GM21619 (cell line): ENCODE measurements at regions not wholly inside any gene's neighbourhood (a gene's known extent, or its start where the extent isn't known, plus 50 kb on each side); places are given as distances from the start of the nearest gene placed in this dataset.

Experiments used
- ATAC-seq: cut with Tn5 transposase; IDR thresholded peaks from one replicate; pipeline ENCODE4 v1.9.1; 2021; ENCODE audit not compliant: unreplicated experiment

DNA sequence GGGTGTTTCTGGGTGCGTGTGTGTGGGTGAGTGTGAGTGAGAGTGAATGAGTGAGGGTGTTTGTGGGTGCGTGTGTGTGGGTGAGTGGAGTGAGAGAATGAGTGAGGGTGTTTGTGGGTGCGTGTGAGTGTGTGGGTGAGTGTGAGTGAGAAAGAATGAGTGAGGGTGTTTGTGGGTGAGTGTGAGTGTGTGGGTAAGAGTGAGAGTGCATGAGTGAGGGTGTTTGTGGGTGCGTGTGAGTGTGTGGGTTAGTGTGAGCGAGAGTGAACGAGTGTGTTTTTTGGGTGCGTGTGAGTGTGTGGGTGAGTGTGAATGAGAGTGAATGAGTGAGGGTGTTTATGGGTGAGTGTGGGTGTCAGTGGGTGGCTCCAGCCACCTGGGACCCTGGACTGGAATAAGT is 1676.1 kb upstream of the TENM3 start:
- ATAC-seq: no peak

DNA sequence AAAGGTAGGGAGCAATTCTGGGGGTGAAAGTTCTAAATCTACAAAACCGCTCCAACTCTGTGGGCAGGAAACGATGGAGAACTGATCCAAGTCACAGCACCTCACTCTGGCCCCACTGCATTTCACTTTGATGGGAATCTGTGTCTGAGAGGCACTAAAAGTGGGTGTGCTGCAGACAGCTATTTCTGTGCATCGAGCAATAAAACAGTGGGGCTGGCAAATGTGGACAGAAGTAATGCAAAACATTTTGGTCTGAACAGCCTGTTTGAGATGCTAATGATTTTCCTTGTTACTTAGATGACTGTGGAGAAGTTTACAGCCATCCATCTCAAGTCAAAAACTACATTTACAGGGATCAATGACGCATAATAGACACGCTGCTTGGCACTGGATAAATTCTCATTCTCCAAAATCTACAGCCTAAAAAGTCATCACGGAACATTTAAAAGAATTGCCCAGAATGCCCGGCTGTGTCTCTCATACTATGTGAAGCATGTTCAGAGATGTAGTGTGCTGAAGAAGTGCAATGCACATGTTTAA is 1671.6 kb upstream of the TENM3 start:
- ATAC-seq: no peak

DNA sequence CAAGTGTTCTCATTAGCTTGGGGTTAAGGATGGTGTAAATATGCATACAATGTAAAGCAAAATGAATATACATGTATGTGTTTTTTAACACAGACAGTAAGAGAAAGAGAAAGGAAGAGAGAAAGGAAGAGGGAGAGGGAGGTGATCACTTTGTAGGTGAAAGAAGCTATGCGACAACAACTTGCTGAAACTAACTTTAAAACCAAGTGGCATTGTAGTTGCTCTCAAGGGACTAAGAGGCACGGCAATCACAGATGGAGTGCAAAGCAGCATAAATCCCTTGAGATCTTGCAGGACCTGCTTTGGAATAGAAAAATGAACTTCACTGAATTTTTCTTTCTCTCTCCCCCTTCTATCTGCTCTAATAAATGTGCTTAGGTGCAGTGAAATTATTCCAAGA is 1665.0 kb upstream of the TENM3 start:
- no peak for ATAC-seq

DNA sequence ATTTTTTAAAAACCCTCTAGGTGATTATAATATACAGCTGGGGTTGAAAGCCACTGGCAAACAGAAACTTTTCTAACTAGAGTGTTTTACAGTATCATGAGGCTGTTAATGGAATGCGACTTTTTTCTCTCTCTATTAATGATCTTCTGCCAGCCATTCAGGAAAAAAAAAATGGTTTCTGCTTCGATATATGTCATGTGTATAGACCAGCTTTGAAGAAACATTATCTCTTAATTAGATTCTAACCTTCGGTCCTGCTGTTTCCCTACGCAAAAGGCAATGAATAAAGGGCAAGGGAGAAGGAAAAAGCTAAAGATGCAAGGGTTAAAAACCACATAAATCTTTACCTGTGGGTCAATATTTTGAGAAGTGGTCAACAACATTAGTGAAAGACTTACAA is 1662.1 kb upstream of the TENM3 start:
- no peak for ATAC-seq

DNA sequence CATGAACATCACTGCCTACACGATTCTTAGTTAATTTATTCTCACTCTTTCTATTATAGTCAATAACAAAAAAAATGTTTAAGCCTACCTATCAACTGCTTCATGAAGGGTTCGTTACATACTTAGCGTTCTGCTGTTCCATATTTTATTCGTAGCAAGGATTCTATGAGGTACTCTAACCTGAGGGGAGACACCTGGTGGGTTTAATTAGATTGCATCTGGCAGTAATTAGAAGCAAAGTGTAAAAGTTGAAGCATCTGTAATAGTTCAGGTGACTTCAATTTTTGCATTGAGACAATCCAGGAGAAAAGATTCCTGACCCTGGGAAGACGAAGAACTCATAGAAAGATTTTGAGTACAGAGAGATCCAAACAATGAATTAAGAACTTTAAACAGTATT is 1655.8 kb upstream of the TENM3 start:
- ATAC-seq: no peak

DNA sequence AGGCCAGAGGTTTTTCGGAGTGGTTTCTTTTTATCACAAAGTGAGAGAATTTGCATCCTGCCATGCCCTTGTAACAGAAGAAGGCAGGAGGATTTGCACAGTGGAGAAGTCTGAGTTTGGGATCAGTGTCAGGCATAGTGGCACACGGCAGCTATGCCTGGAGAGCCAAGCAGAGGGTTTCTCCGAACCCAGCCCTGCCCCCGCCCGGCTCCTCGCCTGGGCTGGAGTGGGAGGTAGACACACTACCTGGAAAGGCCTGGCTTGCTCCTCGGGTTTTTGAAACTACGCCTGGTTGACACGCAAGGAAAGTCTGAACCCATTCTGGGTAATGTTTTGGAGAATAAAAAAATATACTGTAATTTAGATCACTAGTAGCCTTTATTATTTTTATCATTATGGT is 1653.6 kb upstream of the TENM3 start:
- no peak for ATAC-seq

DNA sequence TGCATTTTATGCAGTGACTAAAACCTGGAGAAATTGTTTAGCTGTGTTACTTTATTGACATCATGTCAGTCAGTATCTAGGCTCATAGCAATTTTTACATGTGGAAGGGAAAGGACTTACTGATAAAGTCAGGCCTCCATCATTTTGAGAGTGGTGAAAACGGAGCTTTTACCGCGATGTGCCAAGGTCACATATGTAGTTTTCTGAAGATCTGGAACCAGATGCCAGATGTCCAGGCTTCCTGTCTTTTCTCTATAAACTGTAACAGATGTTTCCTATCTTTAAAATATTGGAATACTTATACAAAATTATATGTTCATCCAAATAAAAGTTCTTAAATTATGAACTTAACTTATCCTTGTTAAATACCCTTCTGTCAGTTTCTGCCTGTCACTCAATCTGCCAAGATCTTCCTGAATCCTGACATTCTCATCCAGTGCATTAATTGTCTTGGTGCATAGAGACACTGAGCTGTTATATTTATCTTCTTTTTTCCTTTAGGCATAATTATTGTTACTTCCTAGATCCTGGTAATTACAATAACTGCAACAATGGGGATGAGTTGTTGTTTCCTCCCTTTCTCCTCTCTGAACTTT is 1646.2 kb upstream of the TENM3 start:
- ATAC-seq: no peak

DNA sequence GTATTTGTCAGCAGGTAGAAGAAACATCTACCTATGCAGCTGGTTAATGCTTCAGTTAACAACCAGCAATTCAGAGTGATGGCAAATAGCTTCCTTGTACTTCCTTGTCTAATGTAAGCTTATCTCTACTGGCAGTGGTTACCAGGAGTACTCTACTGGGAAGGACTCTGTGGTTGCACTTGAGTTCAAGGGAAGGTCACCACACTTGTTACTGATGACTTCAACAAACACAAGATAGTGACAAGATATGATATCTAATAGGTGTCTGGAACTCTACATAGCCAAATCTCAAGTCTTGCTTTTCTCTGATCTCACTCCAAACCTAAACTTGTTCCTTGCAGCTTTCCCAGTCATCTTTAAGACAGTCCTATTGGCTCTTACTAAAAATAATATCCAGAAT is 1644.9 kb upstream of the TENM3 start:
- ATAC-seq: no peak

DNA sequence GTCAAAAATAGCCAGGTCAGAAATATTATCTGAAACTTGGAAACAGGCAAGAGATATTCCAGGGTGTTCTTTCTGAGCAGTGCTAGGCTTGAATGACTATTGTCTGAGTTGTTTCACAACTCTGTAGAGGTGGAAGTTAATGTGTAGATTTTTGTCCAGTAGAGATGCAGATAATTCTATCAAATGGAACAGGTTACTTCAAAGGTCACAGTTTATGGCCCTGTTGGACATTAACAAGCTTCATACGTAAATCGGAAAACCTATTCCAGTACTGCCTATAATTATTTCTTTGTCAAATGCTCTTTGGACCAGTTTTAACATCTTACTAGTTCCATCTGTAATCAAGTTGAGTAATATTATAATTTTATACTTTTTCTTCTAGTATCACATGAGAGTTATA is 1639.4 kb upstream of the TENM3 start:
- no peak for ATAC-seq

DNA sequence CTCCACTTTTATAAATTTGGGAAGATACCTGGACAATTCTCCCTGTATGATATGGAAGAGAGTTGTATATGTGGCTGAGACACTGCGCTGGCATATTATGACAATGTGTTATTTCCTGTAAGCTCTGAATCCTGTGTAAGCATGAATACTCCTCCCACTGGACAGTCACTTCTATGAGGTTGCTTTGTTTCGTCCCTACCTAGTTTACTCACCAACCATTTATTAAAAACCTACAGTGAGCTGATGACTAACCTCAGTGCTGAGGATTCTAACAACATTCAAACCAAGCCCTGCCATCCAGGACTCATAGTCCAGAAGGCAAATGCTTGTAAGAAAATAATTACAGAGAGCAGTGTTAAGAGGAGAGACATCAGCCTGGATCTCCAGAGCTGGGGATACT is 1632.9 kb upstream of the TENM3 start:
- no peak for ATAC-seq

DNA sequence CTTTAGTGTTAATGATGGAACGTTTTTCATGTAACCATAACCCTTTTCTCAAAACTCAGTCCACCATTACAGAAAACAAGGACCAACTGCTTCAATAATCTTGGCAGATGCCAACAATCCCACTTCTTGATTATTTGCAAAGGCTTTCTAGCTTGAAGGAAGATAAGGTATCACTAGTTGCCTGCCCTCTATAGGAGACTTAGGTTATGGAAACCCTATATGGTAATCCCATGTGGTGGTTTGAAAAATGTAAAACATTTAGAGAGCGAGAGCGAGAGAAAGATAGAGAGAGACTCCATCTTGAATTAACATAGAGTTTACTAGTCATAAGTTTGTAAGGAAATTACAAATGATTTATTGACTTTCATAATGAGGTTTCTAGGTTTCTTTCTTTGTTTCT is 1627.5 kb upstream of the TENM3 start:
- no peak for ATAC-seq

DNA sequence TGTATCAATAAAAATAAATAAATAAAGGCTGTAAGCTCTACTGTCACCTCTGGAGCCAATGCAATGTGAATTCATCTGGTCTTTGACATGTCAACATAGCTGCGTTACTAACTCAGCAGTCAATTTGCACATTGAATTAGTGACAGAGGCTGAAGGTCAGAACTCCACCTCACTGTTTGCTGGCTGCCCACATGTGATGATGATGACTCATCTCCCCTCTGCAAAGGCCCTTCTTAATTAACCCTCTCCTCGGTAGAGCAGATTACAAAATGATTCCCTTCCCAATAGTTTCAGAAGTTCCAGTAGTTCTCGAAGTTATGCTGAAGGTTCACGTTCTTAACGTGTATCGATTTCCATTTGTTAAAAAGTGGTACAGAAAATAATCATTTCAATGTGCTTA is 1626.0 kb upstream of the TENM3 start:
- no peak for ATAC-seq

DNA sequence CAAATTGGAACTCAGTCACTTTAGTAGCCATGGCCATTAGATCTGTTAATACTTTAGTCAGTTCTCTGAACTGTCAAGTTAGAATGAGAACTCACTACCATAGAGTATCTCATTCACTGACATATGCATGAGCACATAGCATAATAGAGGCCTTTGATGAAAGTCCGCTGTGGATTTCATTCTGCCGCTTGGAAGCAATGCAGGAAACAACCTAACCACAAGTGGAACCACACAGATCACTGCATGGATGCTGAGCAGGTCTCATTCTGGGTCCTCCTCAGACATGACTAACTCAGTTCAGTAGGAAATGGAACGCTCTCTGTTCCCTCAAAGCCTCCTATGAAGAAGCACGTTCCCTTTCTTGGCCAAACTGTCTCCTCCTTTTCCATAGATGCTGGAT is 1624.8 kb upstream of the TENM3 start:
- no peak for ATAC-seq

DNA sequence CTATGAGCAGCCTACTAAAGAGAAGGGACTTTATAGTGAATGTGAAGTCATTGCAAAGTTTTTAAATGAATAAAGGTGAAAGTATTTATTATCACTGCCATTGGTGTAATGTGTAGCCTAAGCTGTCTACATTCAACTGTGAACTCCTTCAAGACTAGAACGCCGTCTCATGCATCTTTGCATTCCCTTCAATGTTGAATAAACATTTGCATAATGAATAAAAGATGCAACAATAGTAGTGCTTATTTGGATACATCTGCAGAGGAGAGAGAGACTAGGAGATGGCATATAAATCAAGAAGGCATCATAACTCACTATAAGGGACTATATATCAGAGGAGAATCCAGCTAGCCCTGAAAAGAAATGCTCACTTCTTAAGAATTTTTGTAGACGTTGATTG is 1623.8 kb upstream of the TENM3 start:
- no peak for ATAC-seq

DNA sequence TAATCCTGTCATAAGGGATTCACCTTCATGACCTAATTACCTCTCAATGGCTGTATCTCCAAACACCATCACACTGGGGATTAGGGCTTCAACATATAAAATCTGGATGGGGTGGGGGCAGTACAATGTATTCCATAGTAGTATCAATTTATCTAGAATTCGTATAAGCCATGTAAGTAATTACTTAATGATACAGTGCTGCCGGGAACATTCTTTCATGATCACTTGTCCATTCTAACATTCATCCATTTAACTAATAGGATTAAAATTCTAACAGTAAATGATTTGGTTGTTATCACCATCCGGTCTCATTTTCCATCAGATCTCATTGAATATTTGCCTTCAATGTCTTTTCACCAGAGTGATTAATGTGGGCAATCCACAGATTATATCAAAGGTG is 1620.9 kb upstream of the TENM3 start:
- no peak for ATAC-seq

DNA sequence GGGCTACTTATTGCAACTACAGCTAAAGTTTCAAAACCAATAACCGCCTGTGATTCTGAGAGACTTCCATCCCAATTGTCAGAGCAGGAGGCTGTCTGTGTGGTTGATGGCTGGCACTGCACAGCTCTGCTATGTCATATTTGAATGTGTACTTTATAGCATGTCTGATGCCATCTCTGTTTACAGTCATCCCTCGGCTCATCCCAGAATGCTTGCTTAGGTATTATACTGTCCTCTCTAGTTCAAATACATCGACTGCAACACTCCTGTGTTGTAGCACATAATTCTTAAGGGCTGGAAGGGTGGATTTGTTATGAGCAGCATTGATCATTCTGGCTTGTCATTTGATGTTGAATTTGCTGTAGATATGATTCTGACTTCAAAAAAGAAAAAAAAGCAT is 1617.5 kb upstream of the TENM3 start:
- no peak for ATAC-seq

DNA sequence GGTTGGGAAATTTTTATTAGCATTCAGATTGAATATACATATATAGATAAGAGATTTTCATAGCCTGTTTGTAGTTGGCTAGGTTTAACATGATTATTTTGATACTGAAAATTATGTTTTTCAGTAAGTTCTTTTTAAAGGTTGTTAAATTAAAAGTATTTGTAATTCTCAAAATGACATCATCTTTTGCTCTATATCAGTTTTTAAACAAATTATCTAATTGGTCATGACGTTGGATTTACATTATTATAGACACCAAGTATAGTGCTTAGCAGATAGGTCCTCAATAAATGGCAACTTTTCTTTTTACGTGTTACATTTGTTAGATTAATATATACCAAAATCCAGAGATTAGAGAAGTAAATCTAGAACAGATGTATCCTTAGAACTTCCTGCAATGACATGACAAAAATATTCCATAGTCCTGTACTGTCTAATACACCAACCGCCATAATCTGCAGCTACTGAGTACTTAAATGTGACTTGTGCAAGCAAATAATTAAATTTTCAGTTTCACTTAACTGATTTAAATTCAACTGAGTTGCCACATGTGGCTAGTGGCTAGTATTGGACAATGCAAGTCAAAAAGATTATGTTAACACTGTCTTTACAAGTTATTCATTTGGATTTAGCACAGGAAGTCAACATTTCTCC is 1613.1 kb upstream of the TENM3 start:
- no peak for ATAC-seq

DNA sequence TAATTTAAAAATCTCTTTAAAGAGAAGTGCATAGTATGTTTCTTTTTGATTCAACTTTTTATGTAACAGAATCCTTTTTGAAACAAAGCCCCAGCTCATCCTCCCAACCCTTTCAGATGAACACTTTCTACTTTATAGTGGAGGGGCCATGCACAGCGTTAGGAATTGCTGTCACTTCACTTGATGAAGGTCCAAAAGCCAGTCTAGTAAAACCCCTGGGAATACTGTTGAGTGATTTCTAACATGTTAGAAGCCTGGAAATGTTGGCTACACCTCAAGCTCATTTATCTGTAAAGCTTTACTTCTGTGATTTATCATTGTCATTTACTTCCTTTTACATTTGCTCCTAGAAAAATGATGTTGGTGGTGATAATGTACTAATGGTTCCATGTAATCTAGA is 1608.9 kb upstream of the TENM3 start:
- no peak for ATAC-seq

DNA sequence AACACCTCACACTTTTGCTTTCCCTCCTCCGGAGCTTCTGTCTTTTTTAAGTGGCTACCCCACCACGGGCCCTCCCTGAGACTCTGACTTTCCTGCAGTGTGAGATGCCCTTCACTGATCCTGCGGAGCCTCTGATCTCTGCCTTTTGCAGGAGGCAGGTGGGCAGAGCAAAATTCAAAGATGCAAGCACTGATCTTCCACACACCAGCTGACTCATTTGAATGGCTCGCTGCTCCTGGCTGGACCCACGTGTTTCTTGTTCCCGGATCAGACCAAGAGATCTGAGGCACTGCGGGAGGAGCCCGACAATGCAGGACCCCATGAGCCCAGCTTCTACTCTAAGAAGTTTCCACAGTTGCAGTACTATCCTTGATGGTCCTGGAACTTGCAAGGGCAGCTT is 1607.9 kb upstream of the TENM3 start:
- ATAC-seq: no peak

DNA sequence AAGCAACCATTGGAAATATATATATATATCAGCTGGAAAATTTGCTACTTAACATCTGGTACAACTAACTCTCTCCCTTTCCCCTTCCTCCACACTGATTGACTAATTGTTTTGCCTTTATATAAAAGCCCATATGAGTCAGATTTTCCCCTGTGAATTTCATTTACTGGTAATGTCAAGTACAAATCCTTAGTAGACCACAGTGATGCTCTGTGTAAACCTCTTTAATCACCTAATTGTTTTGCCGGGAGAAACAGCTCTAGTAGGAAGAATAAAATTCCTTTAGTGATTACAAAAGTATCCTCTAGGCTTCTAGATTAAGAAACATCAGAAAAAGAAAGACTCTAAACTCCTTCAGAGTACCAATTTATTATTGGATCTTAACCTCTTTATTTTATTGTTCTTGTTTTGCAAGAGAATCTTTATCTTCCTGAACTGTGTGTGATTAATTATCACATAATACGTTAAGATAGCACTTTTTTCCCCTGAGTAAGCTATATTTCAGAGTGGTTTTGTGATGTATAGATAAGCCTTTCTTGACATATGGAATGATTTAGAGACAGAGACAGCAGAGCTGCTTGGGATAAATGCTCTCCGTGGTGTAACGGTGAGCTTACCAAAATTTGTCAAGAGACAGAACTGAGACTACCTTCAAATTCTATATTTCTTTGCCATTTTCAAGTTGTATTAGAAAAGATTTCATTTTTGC is 1606.4 kb upstream of the TENM3 start:
- no peak for ATAC-seq

DNA sequence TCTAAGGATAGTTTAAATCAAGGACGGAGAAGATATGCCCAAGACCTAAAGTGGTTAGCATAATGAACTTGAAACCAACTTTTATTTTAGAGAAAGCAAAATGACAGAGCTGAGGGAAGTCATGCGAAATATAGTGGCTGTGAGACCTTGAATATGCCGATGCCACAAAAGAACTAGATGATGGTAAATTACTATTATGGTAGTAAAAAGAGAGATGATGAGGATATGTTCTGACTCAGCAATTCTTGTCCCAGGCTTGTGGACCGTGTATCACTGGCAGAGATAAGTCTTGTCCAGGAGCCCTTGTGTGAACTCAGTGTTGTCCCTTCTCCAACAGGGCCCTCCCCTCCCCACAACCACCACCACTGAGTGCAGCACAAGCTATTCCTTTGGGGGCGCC is 1605.6 kb upstream of the TENM3 start:
- no peak for ATAC-seq

DNA sequence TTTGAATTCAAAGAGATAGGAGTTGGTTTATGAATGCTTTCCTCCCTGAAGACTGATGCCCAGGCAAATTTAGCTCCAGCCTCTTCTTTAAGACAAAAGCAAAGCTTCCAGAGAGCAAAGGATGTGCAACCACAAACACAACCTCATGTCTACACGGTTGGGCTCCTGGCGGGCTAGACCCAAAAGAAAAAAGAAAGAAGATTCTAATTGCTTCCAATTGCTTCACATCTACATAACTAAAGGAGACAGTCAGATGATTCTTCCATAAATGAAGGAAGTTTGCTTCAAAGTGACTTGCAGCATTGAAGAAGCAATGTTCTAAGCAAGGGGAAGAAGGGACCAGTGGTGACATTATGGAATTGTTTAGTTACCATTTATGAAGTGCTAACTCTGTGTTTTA is 1603.0 kb upstream of the TENM3 start:
- ATAC-seq: no peak
